Head of caudate nucleus (tissue), 42 donors: ENCODE measurements at regions not wholly inside any gene's neighbourhood (a gene's known extent, or its start where the extent isn't known, plus 50 kb on each side); places are given as distances from the start of the nearest gene placed in this dataset.
"Not testable (repeated sequence)": the region's sequence is repeated elsewhere in the genome, so short reads cannot be mapped to it uniquely, and the experiment has no call there.

Experiments
- DNase-seq, 42 donors: peaks; one replicate each; pipeline versions ENCODE4 v3.0.0 to v3.0.0-alpha.2; 2020 to 2021; ENCODE audit warnings: mixed read lengths in 7 of 42
- intact Hi-C: fragments of 100-400 bp; cut with DNase I; formaldehyde crosslinking; loops from one replicate; pipeline ENCODE4 v1.15.0; 2022

DNA sequence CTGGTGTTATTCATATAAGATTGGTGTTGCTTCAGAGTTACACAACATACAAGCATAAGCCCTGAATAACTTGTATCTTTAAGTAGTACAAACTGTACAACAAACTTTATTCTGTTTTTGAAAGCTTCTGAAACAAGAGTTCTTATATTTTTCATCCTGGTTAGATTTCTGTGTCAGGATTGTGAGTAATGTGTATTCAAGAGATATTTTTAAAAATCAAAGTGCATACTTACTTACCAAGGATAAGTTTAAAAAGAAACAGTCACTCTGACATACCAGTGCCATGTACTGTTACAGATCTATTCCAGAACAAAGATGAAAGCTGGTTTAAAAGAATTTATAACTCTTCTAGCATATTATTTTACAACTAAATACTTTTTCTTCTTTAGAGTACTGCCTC lies 755.1 kb downstream of the ZPLD1 start:
- intact Hi-C loops: no loop called here
- DNase-seq: no peak

DNA sequence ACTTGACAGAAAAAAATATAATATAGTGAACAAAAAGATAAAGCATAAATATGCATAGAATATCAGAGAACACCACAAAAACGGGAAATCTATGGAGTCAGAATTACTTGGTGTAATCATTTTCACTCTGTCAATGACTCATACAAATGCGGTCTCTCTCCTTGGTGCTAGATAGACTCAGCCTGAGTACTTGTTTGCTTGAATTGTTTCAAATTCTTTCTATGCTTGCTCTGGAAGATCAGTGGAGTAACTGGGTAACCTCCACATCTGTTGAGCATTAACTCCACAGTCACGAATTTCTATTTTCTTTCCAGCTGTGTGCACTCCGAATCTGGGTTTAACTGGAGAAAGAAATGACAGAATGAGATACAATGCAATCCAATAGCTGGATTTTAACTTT lies 760.4 kb downstream of the ZPLD1 start:
- no peak for DNase-seq
- intact Hi-C loops: no loop called here

DNA sequence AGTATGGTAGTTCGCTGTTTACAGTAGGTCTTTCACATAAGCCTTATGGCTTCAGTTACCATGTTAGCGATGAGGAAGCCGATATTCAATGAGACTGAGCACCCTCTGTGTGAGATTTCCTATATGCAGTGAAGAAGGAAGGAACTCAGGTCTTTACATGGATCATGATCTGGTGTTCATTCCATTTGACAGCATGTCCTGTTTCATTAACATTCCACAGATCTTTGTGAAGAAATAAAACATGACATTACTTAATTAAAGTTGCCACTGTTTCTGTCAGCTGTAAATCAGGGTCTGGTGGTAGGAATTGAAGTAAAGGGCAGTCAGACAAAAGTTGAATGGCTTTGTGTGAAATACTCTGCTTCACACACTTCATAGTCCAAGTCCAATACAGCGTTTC lies 768.6 kb downstream of the ZPLD1 start:
- intact Hi-C loops: no loop called here
- no peak for DNase-seq

DNA sequence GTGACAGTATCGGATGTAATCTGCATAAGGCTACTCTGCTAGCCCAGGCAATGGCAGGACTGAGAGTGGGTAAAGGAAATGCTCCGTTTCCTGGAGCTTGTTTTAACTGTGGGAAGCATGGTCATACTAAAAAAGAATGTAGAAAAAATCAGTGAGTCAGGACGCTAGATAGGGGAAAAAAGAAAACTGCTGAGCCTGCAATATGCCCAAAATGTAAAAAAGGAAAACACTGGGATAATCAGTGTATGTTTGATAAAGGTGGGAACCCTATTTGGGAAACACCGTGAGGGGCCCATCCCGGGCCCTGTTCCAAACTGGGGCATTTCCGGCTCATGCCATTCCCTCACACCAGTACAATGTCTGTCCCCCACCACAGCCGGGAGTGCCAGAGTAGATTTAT lies 775.8 kb downstream of the ZPLD1 start:
- DNase-seq: no peak
- intact Hi-C loops: no loop called here

DNA sequence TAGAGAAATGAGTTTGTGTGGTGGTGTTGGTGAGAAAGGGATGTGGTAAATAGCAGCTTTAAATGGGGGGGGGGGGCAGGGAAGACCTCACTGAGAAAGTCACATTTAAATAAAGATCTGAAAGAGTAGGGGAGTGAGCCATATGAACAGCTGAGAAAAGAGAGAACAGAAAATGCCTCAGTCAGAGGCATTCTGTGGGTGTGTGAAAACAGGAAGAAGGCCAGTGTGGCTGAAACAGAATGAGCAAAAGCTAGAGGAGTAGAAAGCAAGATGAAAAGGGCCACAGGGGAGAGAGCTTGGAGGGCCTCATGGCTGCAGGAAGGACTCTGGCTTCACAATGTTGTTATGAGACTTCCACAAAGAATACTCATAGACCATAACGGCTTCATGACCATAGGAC lies 783.3 kb downstream of the ZPLD1 start:
- intact Hi-C loops: no loop called here

DNA sequence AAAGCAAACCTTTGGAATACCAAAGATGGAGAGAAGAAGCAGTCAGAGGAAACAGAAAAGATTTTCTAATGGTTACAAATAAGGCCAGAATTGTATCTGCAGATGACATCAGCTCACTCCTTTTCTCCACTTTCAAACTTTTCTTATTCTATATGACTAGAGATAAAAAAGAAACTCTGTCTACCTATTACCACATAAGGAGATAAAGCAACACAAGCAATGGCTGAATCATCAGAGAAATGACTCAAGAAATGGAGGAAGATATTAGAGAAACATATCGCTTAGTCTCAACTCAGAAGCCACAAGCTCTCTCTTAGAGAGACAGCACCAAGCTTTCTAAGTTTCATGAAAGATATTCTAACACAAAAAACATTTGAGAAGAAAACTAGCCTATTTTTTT lies 784.0 kb downstream of the ZPLD1 start:
- intact Hi-C loops: no loop called here
- DNase-seq: no peak

More for the DNA sequence above, 783.3 kb downstream of the ZPLD1 start:
- no peak for DNase-seq

DNA sequence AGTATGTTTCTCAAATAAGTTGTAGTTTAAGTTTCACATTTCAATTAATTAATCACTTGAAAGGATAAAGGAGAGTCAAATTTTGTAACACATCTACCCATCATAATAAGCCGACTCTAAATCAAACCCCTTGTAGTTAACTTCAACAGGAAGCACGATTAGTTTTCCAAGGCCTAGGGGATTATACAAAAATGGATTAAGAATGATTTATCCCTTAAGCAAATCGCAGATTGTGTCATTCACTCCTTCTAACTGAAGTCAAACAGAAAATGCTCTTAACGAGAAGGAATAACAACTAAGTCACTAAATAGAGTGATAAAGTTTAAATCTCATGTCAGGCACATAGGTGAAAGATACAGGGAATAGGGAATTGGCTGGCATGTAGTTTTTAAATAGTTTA lies 792.8 kb downstream of the ZPLD1 start:
- intact Hi-C loops: no loop called here
- DNase-seq: no peak

DNA sequence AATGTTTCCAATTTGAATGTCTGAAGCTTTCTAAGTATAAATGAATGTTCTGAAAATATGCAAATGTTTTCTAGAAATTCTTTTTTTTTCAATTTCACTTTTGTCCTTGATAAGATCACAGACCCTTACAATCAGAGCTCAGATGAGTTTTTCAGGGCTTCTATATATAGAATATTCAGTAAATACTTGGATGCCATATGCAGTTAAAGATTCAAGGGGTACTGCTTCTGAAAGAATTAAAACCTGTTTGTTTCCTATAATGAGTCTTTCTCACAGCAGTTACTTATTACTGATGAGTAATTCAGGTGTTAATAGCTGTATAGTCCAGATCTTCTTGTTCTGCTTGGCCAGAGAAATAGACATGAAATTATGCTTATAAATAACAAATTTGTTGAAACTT lies 812.6 kb downstream of the ZPLD1 start:
- DNase-seq: no peak
- intact Hi-C loops: no loop called here

DNA sequence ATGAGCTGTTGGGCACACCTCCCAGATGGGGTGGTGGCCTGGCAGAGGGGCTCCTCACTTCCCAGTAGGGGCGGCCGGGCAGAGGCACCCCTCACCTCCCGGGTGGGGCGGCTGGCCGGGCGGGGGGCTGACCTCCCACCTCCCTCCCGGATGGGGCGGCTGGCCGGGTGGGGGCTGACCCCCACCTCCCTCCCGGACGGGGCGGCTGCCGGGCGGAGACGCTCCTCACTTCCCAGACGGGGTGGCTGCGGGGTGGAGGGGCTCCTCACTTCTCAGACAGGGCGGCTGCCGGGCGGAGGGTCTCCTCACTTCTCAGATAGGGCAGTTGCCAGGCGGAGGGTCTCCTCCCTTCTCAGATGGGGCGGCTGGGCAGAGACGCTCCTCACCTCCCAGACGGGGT lies 820.0 kb downstream of the ZPLD1 start:
- DNase-seq, intact Hi-C loops: not testable (repeated sequence)

DNA sequence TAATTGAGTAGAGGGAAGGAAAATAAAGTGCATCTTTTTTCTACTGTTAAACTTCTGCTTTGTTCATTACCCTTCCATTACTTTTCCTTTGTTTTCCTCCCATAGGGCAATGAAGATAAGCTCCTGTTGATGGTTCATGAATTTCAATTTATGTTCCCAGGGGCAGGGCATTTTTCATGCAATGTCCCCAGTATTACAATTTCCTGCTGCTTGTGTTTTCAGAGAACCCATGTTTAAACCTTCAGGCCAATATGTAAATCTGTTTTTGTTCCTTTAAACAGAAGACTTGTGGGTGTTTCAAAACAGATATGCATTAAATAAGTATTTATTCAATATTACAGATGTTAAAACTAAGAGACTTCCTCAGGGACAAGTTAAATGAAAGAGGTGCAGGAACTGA lies 834.5 kb downstream of the ZPLD1 start:
- DNase-seq: no peak
- intact Hi-C loops: no loop called here

DNA sequence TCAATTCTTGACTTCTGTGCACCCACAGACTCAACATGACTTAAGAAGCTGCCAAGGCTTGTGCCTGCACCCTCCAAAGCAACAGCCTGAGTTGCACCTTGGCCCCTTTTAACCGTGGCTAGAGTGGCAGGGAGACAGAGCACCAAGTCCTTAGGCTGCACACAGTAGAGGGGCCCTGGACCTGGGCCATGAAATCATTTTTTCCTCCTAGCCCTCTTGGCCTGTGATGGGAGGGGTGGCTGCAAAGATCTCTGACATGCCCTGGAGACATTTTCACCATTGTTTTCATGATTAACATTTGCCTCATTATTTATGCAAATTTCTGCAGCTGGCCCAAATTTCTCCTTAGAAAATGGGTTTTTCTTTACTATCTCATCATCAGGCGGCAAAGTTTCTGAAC lies 836.8 kb downstream of the ZPLD1 start:
- intact Hi-C loops: no loop called here
- DNase-seq: no peak

DNA sequence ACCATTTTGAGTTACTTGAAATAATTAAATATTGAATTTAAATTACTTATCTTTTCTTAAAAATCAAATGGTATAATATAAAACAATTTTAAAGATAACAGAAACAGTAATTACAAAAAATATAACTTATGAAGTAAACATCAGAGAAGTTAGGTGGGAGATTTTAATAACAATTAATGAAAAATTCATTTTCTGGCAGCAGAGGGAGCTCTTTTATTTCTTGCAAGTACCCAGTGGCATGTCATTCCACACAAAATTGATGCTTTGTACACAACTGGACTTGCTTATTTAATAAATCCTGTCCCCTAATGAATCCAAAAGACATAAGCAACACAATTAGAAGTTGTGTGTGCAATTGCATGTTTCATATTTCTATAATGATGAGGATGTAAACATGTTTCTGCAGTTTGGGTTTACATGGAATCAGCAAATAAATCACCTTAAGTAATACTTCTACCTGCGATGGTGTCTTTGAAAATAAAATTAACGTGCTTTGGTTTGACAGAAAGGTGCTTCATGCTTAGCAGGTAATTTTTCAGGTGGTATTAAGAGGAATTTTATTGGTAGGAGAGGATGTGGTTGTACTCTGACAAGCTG lies 861.3 kb downstream of the ZPLD1 start:
- intact Hi-C loops: no loop called here
- DNase-seq: no peak

DNA sequence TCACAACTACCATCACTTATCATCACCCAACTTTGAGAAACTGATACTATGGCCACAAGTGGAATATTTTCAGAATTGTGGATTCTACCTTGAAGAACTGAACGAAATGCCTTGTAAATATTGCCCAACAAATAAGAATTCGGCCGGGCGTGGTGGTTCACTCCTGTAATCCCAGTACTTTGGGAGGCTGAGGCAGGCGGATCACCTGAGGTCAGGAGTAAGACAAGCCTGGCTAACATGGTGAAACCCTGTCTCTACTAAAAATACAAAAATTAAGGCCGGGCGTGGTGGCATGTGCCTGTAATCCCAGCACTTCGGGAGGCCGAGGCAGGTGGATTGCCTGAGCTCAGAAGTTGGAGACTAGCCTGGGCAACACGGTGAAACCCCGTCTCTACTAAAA lies 862.7 kb downstream of the ZPLD1 start:
- DNase-seq, intact Hi-C loops: not testable (repeated sequence)

DNA sequence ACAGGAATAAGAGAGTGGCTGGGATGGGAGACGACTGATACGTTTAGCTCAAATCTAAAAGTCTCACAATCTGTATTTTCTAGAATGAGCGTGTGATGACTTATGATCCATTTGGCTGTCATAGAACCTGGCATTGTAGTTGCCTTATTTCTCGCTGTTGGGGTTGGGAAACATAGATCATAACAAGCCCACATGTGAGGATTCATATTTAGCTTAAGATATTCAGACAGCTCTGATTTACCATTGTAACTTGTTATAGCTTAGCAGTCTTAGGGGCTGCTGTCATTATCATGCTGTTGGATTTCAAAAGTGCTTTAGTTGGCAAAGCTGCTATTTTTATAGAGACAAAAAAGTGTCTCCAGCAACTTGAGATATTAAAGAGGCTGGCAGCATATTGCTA lies 871.3 kb downstream of the ZPLD1 start:
- DNase-seq: no peak
- intact Hi-C loops: no loop called here

DNA sequence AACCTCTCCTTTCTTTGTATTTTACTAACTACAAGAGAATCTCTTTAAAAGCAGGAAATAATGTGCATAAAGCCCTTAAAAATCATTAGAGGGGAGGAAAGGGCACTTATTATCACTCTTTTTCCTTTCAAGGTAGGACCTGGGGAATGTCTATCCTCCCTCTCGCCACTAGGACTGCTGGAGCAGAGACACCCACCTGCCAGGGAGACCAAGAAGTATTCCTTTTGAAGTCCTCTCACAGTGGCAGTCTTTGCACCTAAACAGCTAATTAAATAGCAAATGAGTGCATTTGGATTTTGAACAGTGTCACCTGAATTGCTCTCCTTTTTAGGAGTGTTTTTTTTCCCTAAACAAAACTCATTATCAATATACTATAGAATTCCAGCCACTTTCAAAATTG lies 874.1 kb downstream of the ZPLD1 start:
- no peak for DNase-seq
- intact Hi-C loops: no loop called here

DNA sequence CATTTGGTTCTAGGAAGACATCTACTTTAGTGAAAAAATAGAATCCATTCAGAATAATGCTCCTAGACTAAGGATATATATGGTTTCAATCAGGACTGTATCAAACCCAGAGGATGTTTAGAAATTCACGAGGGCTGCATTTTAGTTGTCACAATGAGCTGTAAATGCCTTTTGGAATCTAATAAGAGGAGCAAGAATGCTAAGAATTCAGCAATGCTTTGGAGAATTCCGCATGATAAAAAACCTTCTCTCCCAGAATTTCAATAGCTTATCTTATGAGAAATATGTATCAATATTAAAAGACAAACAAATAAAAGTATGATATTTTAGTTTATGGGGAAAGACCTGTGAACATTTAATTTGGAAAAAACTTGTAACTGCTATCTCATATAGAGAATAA lies 885.1 kb downstream of the ZPLD1 start:
- no peak for DNase-seq
- intact Hi-C loops: no loop called here

DNA sequence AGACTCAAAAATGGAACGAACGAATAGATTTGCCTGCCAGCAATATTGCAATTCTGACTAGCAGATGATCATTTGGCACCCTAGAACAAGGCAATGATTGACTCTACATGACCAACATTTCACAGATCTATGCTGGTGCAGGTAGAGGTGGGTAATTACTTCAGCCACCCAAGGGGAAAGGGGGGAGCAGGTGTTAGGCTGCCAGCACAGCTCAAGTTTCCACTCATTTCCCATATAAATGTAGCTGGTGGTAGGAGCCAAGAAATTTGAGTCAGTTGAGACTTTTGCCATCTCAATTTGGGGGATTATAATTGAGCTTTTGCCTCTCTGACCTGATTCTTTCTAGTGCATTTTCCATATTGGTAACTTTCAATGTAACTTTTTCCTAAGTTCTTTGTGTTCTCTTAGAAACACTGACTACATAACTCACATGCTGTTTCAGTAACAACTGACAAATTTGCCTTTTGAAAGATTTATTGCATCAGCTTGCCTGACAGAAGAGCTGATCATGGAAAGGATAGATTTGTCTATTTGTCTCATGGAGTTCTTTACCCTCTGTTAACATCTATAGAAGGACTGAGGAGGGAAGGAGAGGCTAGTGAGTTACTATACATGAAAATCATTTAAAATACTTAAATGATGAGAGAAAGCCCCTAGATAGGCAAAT lies 902.5 kb downstream of the ZPLD1 start:
- DNase-seq: no peak
- intact Hi-C loops: no loop called here

DNA sequence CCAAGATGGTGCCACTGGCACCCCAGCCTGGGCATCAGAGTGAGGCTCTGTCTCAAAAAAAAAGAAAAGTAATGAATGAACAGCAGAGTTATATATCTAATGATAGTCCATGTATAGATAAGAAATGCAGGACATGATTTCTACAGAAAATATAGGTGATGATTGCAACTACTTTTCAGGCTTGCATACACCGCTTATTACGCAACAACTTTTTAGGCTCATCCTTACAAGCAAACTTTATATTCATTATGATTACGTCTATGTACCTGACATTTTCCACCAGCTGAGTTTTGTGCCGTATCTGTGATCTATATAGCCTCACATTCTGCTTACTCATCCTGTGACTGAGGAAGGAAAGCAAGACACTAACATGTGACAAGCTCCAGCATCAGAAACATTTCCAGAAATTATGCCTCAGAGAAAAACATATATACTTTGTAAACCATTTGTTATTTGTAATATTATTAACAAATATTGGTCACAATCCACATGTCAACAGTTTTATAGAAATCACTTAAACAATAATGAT lies 906.3 kb downstream of the ZPLD1 start:
- no peak for DNase-seq
- intact Hi-C loops: no loop called here

DNA sequence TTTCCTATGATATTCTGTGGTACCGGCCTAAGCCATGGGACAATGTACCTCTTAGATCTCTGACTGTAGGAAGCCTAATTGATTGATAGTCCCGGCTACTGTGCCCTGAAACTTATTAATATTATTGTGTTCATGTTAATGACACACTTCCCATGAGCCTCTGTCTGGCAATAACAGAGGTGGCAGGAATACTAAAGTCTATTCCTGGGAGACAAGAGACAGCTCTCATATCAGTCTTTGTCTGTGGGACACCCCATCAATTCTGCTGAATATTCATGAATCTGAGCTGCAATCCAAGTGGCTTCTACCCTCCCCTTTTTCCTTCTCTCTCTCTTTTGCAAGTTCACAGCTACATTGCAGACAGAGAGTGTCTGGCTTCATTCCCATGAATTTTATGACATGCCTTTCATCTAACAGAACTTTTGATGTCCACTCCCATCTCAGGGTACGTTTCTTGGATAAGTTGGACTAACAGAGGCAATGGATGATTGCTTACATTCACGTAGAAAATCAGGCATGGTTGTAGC lies 907.5 kb downstream of the ZPLD1 start:
- DNase-seq: no peak
- intact Hi-C loops: no loop called here

DNA sequence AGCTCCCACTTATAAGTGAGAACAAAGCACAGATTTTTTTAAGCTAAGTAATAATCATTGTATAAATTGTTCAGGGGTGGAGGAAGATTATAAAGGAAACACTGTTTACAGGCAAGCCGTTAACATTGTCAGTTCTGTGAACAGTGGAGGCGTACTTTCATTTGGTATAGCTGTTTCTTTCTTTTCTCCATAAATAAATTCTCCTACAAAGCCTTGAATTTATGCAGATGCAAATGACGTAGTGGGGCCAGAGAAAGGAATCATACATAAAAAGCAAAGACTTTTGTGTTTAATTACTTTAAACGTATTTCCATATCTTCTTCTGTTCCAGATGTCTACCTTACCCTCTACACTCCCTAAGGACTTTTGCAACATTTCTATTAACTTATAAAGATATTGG lies 914.9 kb downstream of the ZPLD1 start:
- intact Hi-C loops: no loop called here
- no peak for DNase-seq

DNA sequence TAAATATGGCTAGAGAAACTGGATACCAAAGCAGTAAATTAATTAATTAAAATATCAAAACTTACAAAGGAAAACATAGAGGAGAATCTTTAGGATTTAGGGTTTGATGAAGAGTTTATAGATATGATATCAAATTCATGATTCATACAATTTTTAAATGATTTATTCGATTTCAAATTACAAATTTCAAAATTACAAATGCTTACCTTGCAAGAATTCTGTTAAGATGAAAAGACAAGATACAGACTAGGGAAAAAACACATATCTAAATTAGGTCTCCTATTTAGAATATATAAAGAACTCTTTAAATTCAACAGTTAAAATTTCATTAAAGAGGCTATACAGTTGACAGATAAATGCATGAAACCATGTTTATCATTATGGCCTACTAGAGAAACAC lies 930.7 kb downstream of the ZPLD1 start:
- intact Hi-C loops: no loop called here
- DNase-seq: no peak
